T-cell (primary cell): ENCODE measurements at regions not wholly inside any gene's neighbourhood (a gene's known extent, or its start where the extent isn't known, plus 50 kb on each side); places are given as distances from the start of the nearest gene placed in this dataset.

Experiments used
- ATAC-seq, 4 experiments: fragments of 200-7000 bp in 3 of 4; fragments of 150-1000 bp in 1 of 4; cut with Tn5 transposase; replicated peaks in 1 of 4; 1 replicate in 3 of 4; 2 replicates in 1 of 4; pipeline ENCODE4 v1.10.0; 2021; ENCODE audit warnings: moderate library complexity in 3 of 4, mild to moderate bottlenecking in 2 of 4, moderate number of reproducible peaks in 1 of 4
- CTCF ChIA-PET, 2 donors: fragments of 300-600 bp; sonication (Branson Sonifier 250); formaldehyde crosslinking; loops; one replicate each; lab custom pipeline; 2022; ENCODE audit warnings: antibody characterized with exemption in 2 of 2; lab: Charles Lee
- POLR2A ChIA-PET, 2 donors: fragments of 300-600 bp; sonication (Branson Sonifier 250); formaldehyde crosslinking; loops; one replicate each; lab custom pipeline; 2022; ENCODE audit warnings: antibody characterized with exemption in 2 of 2; lab: Charles Lee
- DNase-seq, 35 experiments: peaks; one replicate each; pipeline versions ENCODE4 v3.0.0 to v3.0.0-alpha.2; 2013 to 2023
- H3K27ac ChIP-seq: one replicate; pipeline ENCODE4 v1.5.1; 2013; ENCODE audit warnings: low read length
- H3K27me3 ChIP-seq, 2 experiments: replicated peaks in 1 of 2; 1 replicate in 1 of 2; 2 replicates in 1 of 2; pipeline versions ENCODE4 v1.6.1 to v1.7.0; 2013; ENCODE audit warnings: low read length in 1 of 2, mixed read lengths in 1 of 2; ENCODE audit not compliant: control insufficient read depth in 2 of 2, insufficient read depth in 2 of 2; ENCODE audit errors: extremely low read depth in 1 of 2
- H3K36me3 ChIP-seq, 2 donors: 1 replicate in 1 of 2; 2 replicates in 1 of 2; pipeline versions ENCODE4 v1.6.1 to v1.7.0; 2013; ENCODE audit warnings: low read length in 1 of 2; ENCODE audit not compliant: control insufficient read depth in 2 of 2, insufficient read depth in 1 of 2; ENCODE audit errors: extremely low read depth in 1 of 2
- H3K4me1 ChIP-seq, 2 experiments: 1 replicate in 1 of 2; 2 replicates in 1 of 2; pipeline versions ENCODE4 v1.6.1 to v1.7.0; 2013; ENCODE audit warnings: low read length in 2 of 2, mixed read lengths in 1 of 2; ENCODE audit not compliant: insufficient read depth in 2 of 2, control insufficient read depth in 1 of 2; ENCODE audit errors: extremely low read depth in 1 of 2
- H3K4me3 ChIP-seq, 2 donors: 1 replicate in 1 of 2; 2 replicates in 1 of 2; pipeline versions ENCODE4 v1.5.1 to v1.7.0; 2013; ENCODE audit warnings: mild to moderate bottlenecking in 2 of 2, low read length in 1 of 2, moderate library complexity in 1 of 2; ENCODE audit not compliant: control insufficient read depth in 1 of 2; ENCODE audit errors: extremely low read depth in 1 of 2
- H3K9me3 ChIP-seq: 2 replicates; pipeline ENCODE4 v1.7.0; 2013
- H3K27ac Mint-ChIP-seq, 2 donors: one replicate each; pipeline ENCODE4 v1.8.0; 2020 to 2021; ENCODE audit warnings: mild to moderate bottlenecking in 2 of 2, mixed read lengths in 2 of 2
- H3K27me3 Mint-ChIP-seq, 2 donors: one replicate each; pipeline ENCODE4 v1.8.0; 2021 to 2022; ENCODE audit warnings: mixed read lengths in 2 of 2
- H3K36me3 Mint-ChIP-seq: one replicate; pipeline ENCODE4 v1.8.0; 2021; ENCODE audit warnings: mixed read lengths
- H3K4me1 Mint-ChIP-seq, 3 donors: one replicate each; pipeline ENCODE4 v1.8.0; 2020 to 2022; ENCODE audit warnings: mixed read lengths in 3 of 3, mild to moderate bottlenecking in 1 of 3
- H3K4me3 Mint-ChIP-seq, 3 donors: one replicate each; pipeline ENCODE4 v1.8.0; 2020 to 2022; ENCODE audit warnings: mild to moderate bottlenecking in 3 of 3, mixed read lengths in 3 of 3, moderate library complexity in 3 of 3
- H3K9me3 Mint-ChIP-seq, 3 donors: one replicate each; pipeline ENCODE4 v1.8.0; 2020 to 2022; ENCODE audit warnings: mixed read lengths in 3 of 3
- WGBS: methylation state at CpG from one replicate; pipeline ENCODE4 v1.1.5; 2013; ENCODE audit warnings: missing lambda C conversion rate; ENCODE audit not compliant: insufficient coverage; 5-methylcytosine and 5-hydroxymethylcytosine counted together

DNA sequence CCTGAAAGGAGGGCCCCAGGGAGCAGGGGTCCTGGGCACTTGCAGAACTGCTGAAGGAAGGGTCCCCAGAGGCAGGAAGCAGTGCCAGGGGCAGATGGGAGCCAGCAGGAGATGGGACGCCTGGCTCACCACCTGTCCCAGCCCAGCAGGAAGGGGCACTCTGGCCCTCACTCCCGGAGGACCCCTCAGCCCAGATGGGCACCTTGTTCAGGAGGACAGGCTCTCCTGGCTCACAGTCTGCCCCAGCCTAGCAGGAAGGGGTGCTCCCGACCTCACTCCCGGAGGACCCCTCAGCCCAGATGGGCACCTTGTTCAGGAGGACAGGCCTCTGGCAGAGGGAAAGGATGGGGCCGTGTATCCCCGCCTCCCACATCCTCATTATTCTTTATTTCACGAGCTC lies 331.4 kb upstream of the SHH start:
- CTCF ChIA-PET: no interaction called here
- no peaks in the 10 kb centered on the region for H3K9me3 Mint-ChIP-seq
- Histone ChIP-seq H3K27ac (no peak overlapping the region), H3K4me3 (no peak overlapping the region), H3K4me1 (no peaks in the 10 kb centered on the region), H3K9me3 (no peaks in the 10 kb centered on the region), H3K27me3 (peaks cover 0 to 27% of the 10 kb centered on the region in 2 experiments), H3K36me3 (no peaks in the 10 kb centered on the region)
- H3K4me1 Mint-ChIP-seq: no peaks in the 10 kb centered on the region
- 78% methylated on average over 2 of the region's 7 CpGs for WGBS
- peaks cover 3 to 16% of the 10 kb centered on the region in 2 donors for H3K27me3 Mint-ChIP-seq
- ATAC-seq: peak in 1 of 4 experiments; percentile 11
- H3K36me3 Mint-ChIP-seq: no peaks in the 10 kb centered on the region
- DNase-seq: no peak
- H3K4me3 Mint-ChIP-seq: no peak overlapping the region
- POLR2A ChIA-PET: no interaction called here
- no peak overlapping the region for H3K27ac Mint-ChIP-seq

DNA sequence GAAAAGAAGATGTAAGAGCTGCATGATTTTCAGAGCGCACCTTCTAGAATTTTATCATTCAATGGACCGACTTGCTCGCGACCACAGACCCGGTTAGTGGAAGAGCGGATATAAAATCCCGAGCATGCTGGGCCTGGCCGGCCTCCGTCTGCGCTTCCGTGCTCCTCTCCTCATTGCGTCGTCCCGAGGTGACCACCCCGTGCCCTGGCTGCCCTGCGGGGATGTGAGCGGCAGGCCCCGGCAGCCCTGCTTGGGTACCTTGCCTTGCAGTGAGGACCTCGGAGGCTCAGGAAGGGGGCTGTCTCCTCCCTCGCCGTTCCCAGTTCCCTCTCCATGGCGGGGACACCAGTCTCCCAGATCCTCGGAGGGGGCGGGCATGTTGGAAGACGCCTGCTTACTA lies 330.9 kb upstream of the SHH start:
- Mint-ChIP-seq H3K9me3 (no peaks in the 10 kb centered on the region), H3K36me3 (no peaks in the 10 kb centered on the region), H3K27me3 (peaks cover 3 to 16% of the 10 kb centered on the region in 2 donors), H3K27ac (no peak overlapping the region), H3K4me3 (no peak overlapping the region), H3K4me1 (no peaks in the 10 kb centered on the region)
- H3K36me3 ChIP-seq: no peaks in the 10 kb centered on the region
- ChIA-PET CTCF (no interaction called here), POLR2A (no interaction called here)
- no peak overlapping the region for H3K27ac ChIP-seq
- no peaks in the 10 kb centered on the region for H3K9me3 ChIP-seq
- ATAC-seq (no peak), DNase-seq (no peak)
- no peaks in the 10 kb centered on the region for H3K4me1 ChIP-seq
- H3K27me3 ChIP-seq: peaks cover 0 to 30% of the 10 kb centered on the region in 2 experiments
- WGBS: 93% methylated on average over 24 of the region's 25 CpGs
- H3K4me3 ChIP-seq: no peak overlapping the region

DNA sequence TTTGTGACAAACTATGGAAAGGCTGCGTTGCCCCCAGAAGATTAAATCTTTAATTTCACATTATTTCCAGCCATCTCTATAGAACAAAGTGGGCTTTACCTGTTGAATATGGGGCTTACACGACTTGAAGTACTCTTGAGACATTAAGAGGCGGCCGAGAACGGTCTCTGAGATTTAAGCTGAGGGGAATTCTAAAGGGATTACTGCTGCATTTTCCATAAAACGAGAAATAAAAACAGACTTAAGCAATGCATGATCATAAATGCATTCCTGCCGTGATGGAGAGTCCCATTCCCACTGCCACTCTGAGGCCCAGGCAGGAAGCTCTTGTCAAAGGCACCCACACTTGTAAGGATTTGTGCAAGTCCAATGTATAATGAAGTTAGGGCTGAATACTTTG lies 329.7 kb upstream of the SHH start:
- DNase-seq (no peak), ATAC-seq (no peak)
- no peak overlapping the region for H3K27ac ChIP-seq
- WGBS: 68% methylated on average over 3 of the region's 7 CpGs
- peaks cover 0 to 31% of the 10 kb centered on the region in 2 experiments for H3K27me3 ChIP-seq
- H3K36me3 ChIP-seq: no peaks in the 10 kb centered on the region
- Mint-ChIP-seq H3K36me3 (no peaks in the 10 kb centered on the region), H3K4me3 (no peak overlapping the region), H3K27me3 (peaks cover 3 to 16% of the 10 kb centered on the region in 2 donors), H3K4me1 (no peaks in the 10 kb centered on the region), H3K27ac (no peak overlapping the region), H3K9me3 (no peaks in the 10 kb centered on the region)
- H3K4me1 ChIP-seq: no peaks in the 10 kb centered on the region
- H3K9me3 ChIP-seq: no peaks in the 10 kb centered on the region
- H3K4me3 ChIP-seq: no peak overlapping the region
- ChIA-PET CTCF (no interaction called here), POLR2A (no interaction called here)

- Histone ChIP-seq H3K9me3 (no peaks in the 10 kb centered on the region), H3K36me3 (no peaks in the 10 kb centered on the region), H3K4me3 (no peak overlapping the region), H3K27ac (no peak overlapping the region), H3K27me3 (peaks cover 0 to 29% of the 10 kb centered on the region in 2 experiments), H3K4me1 (no peaks in the 10 kb centered on the region)
- H3K27me3 Mint-ChIP-seq: peaks cover 3 to 13% of the 10 kb centered on the region in 2 donors
- ChIA-PET CTCF (no interaction called here), POLR2A (no interaction called here)
- H3K4me1 Mint-ChIP-seq: no peaks in the 10 kb centered on the region
- ATAC-seq (no peak), DNase-seq (no peak)
- H3K4me3 Mint-ChIP-seq: no peak overlapping the region
- H3K27ac Mint-ChIP-seq: no peak overlapping the region
- no peaks in the 10 kb centered on the region for H3K9me3 Mint-ChIP-seq
- no peaks in the 10 kb centered on the region for H3K36me3 Mint-ChIP-seq
- 83% methylated on average over 1 of the region's 6 CpGs for WGBS
Observed at GRCh38 chr7:156140896-156141295, 328.6 kb upstream of the SHH start.

- ChIA-PET CTCF (no interaction called here), POLR2A (no interaction called here)
- peaks cover 3 to 13% of the 10 kb centered on the region in 2 donors for H3K27me3 Mint-ChIP-seq
- DNase-seq: no peak
- H3K9me3 ChIP-seq: no peaks in the 10 kb centered on the region
- peak overlapping the region in 1 of 2 donors; percentile 1 for H3K27ac Mint-ChIP-seq
- ATAC-seq: no peak
- H3K4me1 Mint-ChIP-seq: no peaks in the 10 kb centered on the region
- H3K27me3 ChIP-seq: peaks cover 0 to 28% of the 10 kb centered on the region in 2 experiments
- 69% methylated on average over 7 of the region's 7 CpGs for WGBS
- H3K27ac ChIP-seq: no peak overlapping the region
- no peaks in the 10 kb centered on the region for H3K9me3 Mint-ChIP-seq
- H3K4me1 ChIP-seq: no peaks in the 10 kb centered on the region
- no peak overlapping the region for H3K4me3 Mint-ChIP-seq
- H3K4me3 ChIP-seq: no peak overlapping the region
- H3K36me3 Mint-ChIP-seq: no peaks in the 10 kb centered on the region
- no peaks in the 10 kb centered on the region for H3K36me3 ChIP-seq
Observed at GRCh38 chr7:156140447-156140846, 328.2 kb upstream of the SHH start.

DNA sequence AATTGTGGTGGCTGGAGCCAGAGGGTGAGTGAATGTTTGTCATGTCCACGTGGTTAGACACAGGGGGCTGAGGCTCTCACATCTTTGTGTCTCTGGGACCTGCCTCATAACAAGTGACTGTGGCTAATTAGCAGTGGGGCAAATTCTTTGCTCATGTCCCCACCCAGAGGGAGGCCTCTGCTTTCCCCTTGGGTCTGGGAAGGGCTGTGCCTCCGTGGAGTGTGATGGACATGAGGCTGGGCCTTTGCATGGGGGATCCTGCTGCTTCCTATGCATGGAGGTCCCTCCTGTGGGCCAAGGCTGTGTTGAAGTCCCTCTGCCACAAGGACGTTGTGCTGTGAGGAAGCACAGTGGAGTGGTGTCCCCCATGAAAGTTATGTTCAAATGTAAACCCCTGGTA lies 327.4 kb upstream of the SHH start:
- Mint-ChIP-seq H3K4me3 (no peak overlapping the region), H3K9me3 (no peaks in the 10 kb centered on the region), H3K36me3 (no peaks in the 10 kb centered on the region), H3K27me3 (peaks cover 3 to 12% of the 10 kb centered on the region in 2 donors), H3K27ac (no peak overlapping the region), H3K4me1 (no peaks in the 10 kb centered on the region)
- H3K27me3 ChIP-seq: peaks cover 0 to 28% of the 10 kb centered on the region in 2 experiments
- no peaks in the 10 kb centered on the region for H3K4me1 ChIP-seq
- H3K9me3 ChIP-seq: no peaks in the 10 kb centered on the region
- POLR2A ChIA-PET: no interaction called here
- DNase-seq (no peak), ATAC-seq (no peak)
- H3K36me3 ChIP-seq: no peaks in the 10 kb centered on the region
- H3K4me3 ChIP-seq: no peak overlapping the region
- 44% methylated on average over 3 of the region's 3 CpGs for WGBS
- H3K27ac ChIP-seq: no peak overlapping the region
- CTCF ChIA-PET: no interaction called here

GRCh38 chr7:156139112-156139511 lies 326.8 kb upstream of the SHH start:
- Mint-ChIP-seq H3K27ac (no peak overlapping the region), H3K4me1 (no peaks in the 10 kb centered on the region)
- CTCF ChIA-PET: no interaction called here

More at GRCh38 chr7:156139112-156139511, 326.8 kb upstream of the SHH start:
- Histone ChIP-seq H3K4me3 (no peak overlapping the region), H3K4me1 (no peaks in the 10 kb centered on the region), H3K36me3 (no peaks in the 10 kb centered on the region), H3K27me3 (peaks cover 0 to 27% of the 10 kb centered on the region in 2 experiments), H3K9me3 (no peaks in the 10 kb centered on the region), H3K27ac (no peak overlapping the region)
- DNase-seq (no peak), ATAC-seq (no peak)
- WGBS: 83% methylated on average over 7 of the region's 7 CpGs
- H3K9me3 Mint-ChIP-seq: no peaks in the 10 kb centered on the region
- no peak overlapping the region for H3K4me3 Mint-ChIP-seq
- POLR2A ChIA-PET: no interaction called here
- H3K27me3 Mint-ChIP-seq: peaks cover 3 to 9% of the 10 kb centered on the region in 2 donors
- no peaks in the 10 kb centered on the region for H3K36me3 Mint-ChIP-seq
